H1 (cell line): ENCODE measurements at regions not wholly inside any gene's neighbourhood (a gene's known extent, or its start where the extent isn't known, plus 50 kb on each side); places are given as distances from the start of the nearest gene placed in this dataset.

Experiments used
- CTCF ChIA-PET: fragments of 300-600 bp; sonication (Branson Sonifier 250); formaldehyde crosslinking; loops from one replicate; lab custom pipeline; 2021; ENCODE audit not compliant: partially characterized antibody; lab: Charles Lee
- POLR2A ChIA-PET: fragments of 300-600 bp; sonication (Branson Sonifier 250); formaldehyde crosslinking; loops from one replicate; lab custom pipeline; 2021; ENCODE audit warnings: inconsistent platforms; ENCODE audit not compliant: partially characterized antibody; lab: Charles Lee
- DNase-seq, 2 experiments: peaks; one replicate each; pipeline versions ENCODE4 v3.0.0 to v3.0.0-alpha.2; 2010 to 2022; ENCODE audit warnings: low spot score in 2 of 2, low read depth in 1 of 2, mixed read lengths in 1 of 2
- FAIRE-seq: peaks from 2 replicates; lab custom pipeline; 2011; peaks lifted over from hg19 to GRCh38; lab: Jason Lieb, UNC
- H2AFZ ChIP-seq: 2 replicates; pipeline ENCODE4 v1.8.1; 2012; ENCODE audit warnings: low read length, inconsistent platforms
- H2AK5ac ChIP-seq: 2 replicates; pipeline ENCODE4 v1.6.1; 2013; ENCODE audit warnings: low read depth, low read length
- H2BK120ac ChIP-seq: replicated peaks from 2 replicates; pipeline ENCODE3; 2013; ENCODE audit warnings: low read depth, low read length, inconsistent platforms
- H2BK12ac ChIP-seq: 2 replicates; pipeline ENCODE4 v1.6.1; 2013; ENCODE audit warnings: low read depth, low read length
- H2BK15ac ChIP-seq: 2 replicates; pipeline ENCODE4 v1.6.1; 2013; ENCODE audit warnings: low read length
- H2BK20ac ChIP-seq: 2 replicates; pipeline ENCODE4 v1.6.1; 2013; ENCODE audit warnings: low read length
- H2BK5ac ChIP-seq: 2 replicates; pipeline ENCODE4 v1.6.1; 2013; ENCODE audit warnings: low read depth, low read length
- H3K14ac ChIP-seq: 2 replicates; pipeline ENCODE4 v1.6.1; 2013; ENCODE audit warnings: inconsistent platforms; ENCODE audit not compliant: insufficient read length
- H3K18ac ChIP-seq: 2 replicates; pipeline ENCODE4 v1.6.1; 2013; ENCODE audit warnings: low read length; ENCODE audit errors: extremely low read depth
- H3K23ac ChIP-seq: 2 replicates; pipeline ENCODE4 v1.6.1; 2013; ENCODE audit warnings: inconsistent platforms; ENCODE audit not compliant: insufficient read length
- H3K23me2 ChIP-seq: 2 replicates; pipeline ENCODE4 v1.6.1; 2013; ENCODE audit warnings: low read depth, low read length
- H3K27ac ChIP-seq: 2 replicates; pipeline ENCODE4 v1.6.1; 2011; ENCODE audit warnings: low read depth, low read length, inconsistent platforms
- H3K27me3 ChIP-seq, 4 experiments: replicated peaks in 1 of 4; 1 replicate in 1 of 4; 2 replicates in 3 of 4; pipeline versions ENCODE4 v1.6.1 to v1.8.1; 2011 to 2013; ENCODE audit warnings: low read length in 3 of 4, mild to moderate bottlenecking in 3 of 4, inconsistent platforms in 2 of 4, mixed read lengths in 2 of 4, moderate library complexity in 1 of 4; ENCODE audit not compliant: control insufficient read depth in 3 of 4, insufficient read depth in 3 of 4; ENCODE audit errors: extremely low read depth in 1 of 4
- H3K36me3 ChIP-seq, 4 experiments: 2 replicates each; pipeline versions ENCODE4 v1.6.1 to v1.8.1; 2011 to 2013; ENCODE audit warnings: mild to moderate bottlenecking in 4 of 4, low read length in 3 of 4, moderate library complexity in 2 of 4, control low read depth in 1 of 4, inconsistent platforms in 1 of 4; ENCODE audit not compliant: insufficient read depth in 4 of 4, control insufficient read depth in 2 of 4
- H3K4ac ChIP-seq: replicated peaks from 2 replicates; pipeline ENCODE3; 2013; ENCODE audit warnings: low read length, low read depth, mixed read lengths, inconsistent platforms; ENCODE audit not compliant: insufficient read length
- H3K4me1 ChIP-seq, 4 experiments: replicated peaks in 1 of 4; 1 replicate in 1 of 4; 2 replicates in 3 of 4; pipeline versions ENCODE4 v1.6.1 to v1.8.1; 2011 to 2013; ENCODE audit warnings: low read length in 3 of 4, inconsistent platforms in 2 of 4, mixed read lengths in 1 of 4; ENCODE audit not compliant: insufficient read depth in 4 of 4, control insufficient read depth in 3 of 4
- H3K4me2 ChIP-seq, 2 experiments: 2 replicates each; pipeline versions ENCODE4 v1.6.1 to v1.8.1; 2011 to 2013; ENCODE audit warnings: low read depth in 2 of 2, low read length in 2 of 2, control low read depth in 1 of 2, inconsistent platforms in 1 of 2, mild to moderate bottlenecking in 1 of 2; ENCODE audit not compliant: insufficient read depth in 1 of 2
- H3K4me3 ChIP-seq, 4 experiments: fragments of 200-600, 300-600 bp in 1 of 4; sonication (generic), shearing (Covaris generic), sonication (Bioruptor Twin) in 1 of 4; 2 replicates each; pipeline versions ENCODE4 v1.5.1 to v1.8.1; 2011 to 2016; ENCODE audit warnings: low read length in 4 of 4, low read depth in 3 of 4, control low read depth in 2 of 4, inconsistent platforms in 2 of 4, mild to moderate bottlenecking in 2 of 4, mixed read lengths in 1 of 4, moderate library complexity in 1 of 4; ENCODE audit not compliant: insufficient read depth in 2 of 4; ENCODE audit errors: extremely low read depth in 1 of 4
- H3K56ac ChIP-seq: replicated peaks from 2 replicates; pipeline ENCODE3; 2013; ENCODE audit warnings: low read depth, mild to moderate bottlenecking, mixed read lengths, low read length, inconsistent platforms; ENCODE audit not compliant: insufficient read length
- H3K79me1 ChIP-seq: 2 replicates; pipeline ENCODE4 v1.6.1; 2013; ENCODE audit warnings: low read depth, low read length, control low read depth
- H3K79me2 ChIP-seq, 2 experiments: 2 replicates each; pipeline versions ENCODE4 v1.6.1 to v1.8.1; 2012 to 2013; ENCODE audit warnings: low read length in 2 of 2, mild to moderate bottlenecking in 2 of 2, inconsistent platforms in 1 of 2; ENCODE audit not compliant: insufficient read depth in 2 of 2, control insufficient read depth in 1 of 2
- H3K9ac ChIP-seq, 4 experiments: replicated peaks in 1 of 4; 1 replicate in 1 of 4; 2 replicates in 3 of 4; pipeline versions ENCODE4 v1.6.1 to v1.8.1; 2011 to 2013; ENCODE audit warnings: low read depth in 3 of 4, low read length in 3 of 4, control low read depth in 2 of 4, mild to moderate bottlenecking in 2 of 4, moderate library complexity in 2 of 4, inconsistent platforms in 1 of 4; ENCODE audit errors: extremely low read depth in 1 of 4
- H3K9me3 ChIP-seq, 2 experiments: 2 replicates each; pipeline versions ENCODE4 v1.6.1 to v1.8.1; 2012 to 2013; ENCODE audit warnings: mild to moderate bottlenecking in 2 of 2, moderate library complexity in 2 of 2, control low read depth in 1 of 2, inconsistent platforms in 1 of 2, low read depth in 1 of 2, low read length in 1 of 2, mixed read lengths in 1 of 2; ENCODE audit not compliant: insufficient read depth in 2 of 2
- H4K20me1 ChIP-seq, 2 experiments: replicated peaks in 1 of 2; 2 replicates each; pipeline versions ENCODE3 to v1.8.1; 2011 to 2013; ENCODE audit warnings: inconsistent platforms in 2 of 2, low read length in 2 of 2, mild to moderate bottlenecking in 1 of 2; ENCODE audit not compliant: insufficient read depth in 2 of 2, control insufficient read depth in 1 of 2
- H4K5ac ChIP-seq: 2 replicates; pipeline ENCODE4 v1.6.1; 2013; ENCODE audit warnings: low read length, low read depth, mixed read lengths, inconsistent platforms; ENCODE audit not compliant: insufficient read length
- H4K8ac ChIP-seq: 2 replicates; pipeline ENCODE4 v1.8.0; 2013; ENCODE audit warnings: mild to moderate bottlenecking, moderate library complexity, low read length, inconsistent platforms; ENCODE audit not compliant: insufficient read depth; ENCODE audit errors: extremely low read depth
- H4K91ac ChIP-seq: replicated peaks from 2 replicates; pipeline ENCODE3; 2013; ENCODE audit warnings: low read length, mixed read lengths, inconsistent platforms; ENCODE audit not compliant: insufficient read length
- BRCA1 ChIP-seq: IDR thresholded peaks from 2 replicates; pipeline ENCODE4 v1.6.1; 2012; ENCODE audit warnings: low read depth, low read length, improper control_type of control experiment
- CBX5 ChIP-seq: fragments of 300-800, 300-1000 bp; sonication (generic); IDR thresholded peaks from 2 replicates; pipeline ENCODE4 v1.7.1; 2016; ENCODE audit warnings: antibody characterized with exemption, low read length, low read depth
- CEBPB ChIP-seq: IDR thresholded peaks from 2 replicates; pipeline ENCODE4 v1.6.1; 2012; ENCODE audit warnings: low read depth, low read length
- CHD2 ChIP-seq: IDR thresholded peaks from 2 replicates; pipeline ENCODE4 v1.6.1; 2012; ENCODE audit warnings: low read length, improper control_type of control experiment
- CTCF ChIP-seq, 3 experiments: IDR thresholded peaks; 1 replicate in 2 of 3; 2 replicates in 1 of 3; pipeline versions ENCODE4 v1.5.1 to v1.6.1; 2011; ENCODE audit warnings: low read length in 3 of 3, mild to moderate bottlenecking in 3 of 3, inconsistent platforms in 2 of 3, low read depth in 1 of 3, moderate library complexity in 1 of 3; ENCODE audit not compliant: insufficient read depth in 1 of 3; ENCODE audit errors: control extremely low read depth in 1 of 3
- EZH2 ChIP-seq: fragments of 200-600 bp; sonication (generic); IDR thresholded peaks from 2 replicates; pipeline ENCODE4 v1.7.1; 2012; ENCODE audit warnings: low read depth, mild to moderate bottlenecking, moderate library complexity, low read length, inconsistent platforms; ENCODE audit not compliant: severe bottlenecking
- JUND ChIP-seq: IDR thresholded peaks from 2 replicates; pipeline ENCODE4 v1.6.1; 2011; ENCODE audit warnings: mild to moderate bottlenecking, improper control_type of control experiment, low read length
- KDM5A ChIP-seq: fragments of 200-600 bp; IDR thresholded peaks from 2 replicates; pipeline ENCODE4 v1.7.1; 2012; ENCODE audit warnings: mild to moderate bottlenecking, low read length, inconsistent platforms, mixed read lengths
- POLR2AphosphoS5 ChIP-seq: IDR thresholded peaks from 2 replicates; pipeline ENCODE4 v1.6.1; 2011; ENCODE audit warnings: low read depth, low read length
- SP1 ChIP-seq: IDR thresholded peaks from 2 replicates; pipeline ENCODE4 v1.6.1; 2011; ENCODE audit warnings: low read depth, low read length
- SUZ12 ChIP-seq: fragments of 200-600 bp; sonication (generic); IDR thresholded peaks from 2 replicates; pipeline ENCODE4 v1.6.1; 2012; ENCODE audit warnings: mild to moderate bottlenecking, inconsistent platforms, low read length, moderate library complexity, mixed read lengths
- TBP ChIP-seq: IDR thresholded peaks from 2 replicates; pipeline ENCODE4 v1.6.1; 2011; ENCODE audit warnings: low read depth, low read length, improper control_type of control experiment
- TEAD4 ChIP-seq: IDR thresholded peaks from 2 replicates; pipeline ENCODE4 v1.6.1; 2012; ENCODE audit warnings: low read depth, low read length, inconsistent platforms, mixed read lengths
- ZNF274 ChIP-seq: IDR thresholded peaks from 2 replicates; pipeline ENCODE4 v1.7.0; 2012; ENCODE audit warnings: low read length, borderline replicate concordance; ENCODE audit errors: extremely low read depth
- WGBS, 2 experiments: shearing (Covaris generic) in 1 of 2; methylation state at CpG; one replicate each; pipeline versions ENCODE4 v1.1.6 to v1.1.7; 2013 to 2015; ENCODE audit warnings: low lambda C conversion rate in 2 of 2, mixed read lengths in 2 of 2, inconsistent platforms in 1 of 2, low coverage in 1 of 2, missing lambda C conversion rate in 1 of 2; ENCODE audit not compliant: insufficient replicate concordance in 2 of 2, insufficient coverage in 1 of 2, insufficient read length in 1 of 2; ENCODE audit errors: extremely low coverage in 1 of 2, missing lambda C conversion rate in 1 of 2; 5-methylcytosine and 5-hydroxymethylcytosine counted together

- Histone ChIP-seq H2AFZ (no peak overlapping the region), H2AK5ac (no peak overlapping the region), H4K91ac (no peak overlapping the region), H3K23ac (no peak overlapping the region), H2BK15ac (no peak overlapping the region), H3K23me2 (no peaks in the 10 kb centered on the region), H3K36me3 (no peaks in the 10 kb centered on the region), H3K18ac (no peak overlapping the region), H4K8ac (no peak overlapping the region), H3K79me1 (no peaks in the 10 kb centered on the region), H2BK120ac (no peak overlapping the region), H3K56ac (no peak overlapping the region), H3K9me3 (no peaks in the 10 kb centered on the region), H3K27ac (no peak overlapping the region), H3K4ac (no peak overlapping the region), H3K9ac (no peak overlapping the region), H2BK5ac (no peak overlapping the region), H4K5ac (no peak overlapping the region), H4K20me1 (no peaks in the 10 kb centered on the region), H2BK20ac (no peak overlapping the region), H3K4me3 (no peak overlapping the region), H2BK12ac (no peak overlapping the region), H3K14ac (no peak overlapping the region), H3K27me3 (no peaks in the 10 kb centered on the region), H3K79me2 (no peaks in the 10 kb centered on the region), H3K4me2 (no peak overlapping the region), H3K4me1 (peaks cover 0 to 2% (median 0%) of the 10 kb centered on the region in 4 experiments; a peak in 1 of 7 replicates)
- 95% methylated on average over 2 of the region's 2 CpGs; no CpG with 5 or more reads in 1 of the 2 experiments for WGBS, 2 experiments
- CTCF ChIA-PET = interaction anchor here (0.7 to 3.7 kb wide), 4 partner anchors 19 to 488 kb away, joined by 3 to 17 read pairs (median 4); no protein-coding TSS in a partner anchor
- FAIRE-seq (no peak), DNase-seq (no peak)
- POLR2A ChIA-PET = no interaction called here
- TF ChIP-seq TBP = no peak
- no peak for TF ChIP-seq CTCF (IDR thresholded peaks at IDR 0.05; ENCODE audit: control extremely low read depth in 1 of 3, insufficient read depth in 1 of 3, low read depth in 1 of 3, low read length in 3 of 3)
- TF ChIP-seq KDM5A = no peak
- no peak for TF ChIP-seq CEBPB
- no peak for TF ChIP-seq EZH2
- no peak for TF ChIP-seq CHD2
- TF ChIP-seq SUZ12 = no peak
- no peak for TF ChIP-seq BRCA1
- no peak for TF ChIP-seq CBX5
- TF ChIP-seq POLR2AphosphoS5 = no peak
- no peak for TF ChIP-seq SP1
- TF ChIP-seq JUND = no peak
- no peak for TF ChIP-seq ZNF274
- no peak for TF ChIP-seq TEAD4
Observed at GRCh38 chr3:146658841-146659240, 53.7 kb upstream of the PLSCR5 start.
